ENCODE measurements at regions not wholly inside any gene's neighbourhood (a gene's known extent, or its start where the extent isn't known, plus 50 kb on each side); places are given as distances from the start of the nearest gene placed in this dataset.

- TF ChIP-seq CTCF (conservative IDR thresholded peaks at IDR 0.05; ENCODE audit: low read length) (no peak), EZH2phosphoT487 (IDR thresholded peaks at IDR 0.05; ENCODE audit: borderline replicate concordance) (no peak)
Measured at GRCh38 chrX:69428216-69428615, 75.9 kb upstream of the NALF2 start.

Measured in Loucy (cell line).